ENCODE measurements at regions not wholly inside any gene's neighbourhood (a gene's known extent, or its start where the extent isn't known, plus 50 kb on each side); places are given as distances from the start of the nearest gene placed in this dataset.

GRCh38 chr17:12410717-12411116, 255.0 kb upstream of the MYOCD start:
- no peaks in the 10 kb centered on the region for H3K36me3 ChIP-seq (ENCODE audit: insufficient read depth, low read length, poor library complexity, severe bottlenecking)
- CTCF ChIA-PET, result no interaction called here
- no peaks in the 10 kb centered on the region for H3K9me3 ChIP-seq (ENCODE audit: low read depth, low read length, poor library complexity, severe bottlenecking)
- peaks cover 4% of the 10 kb centered on the region for H3K27me3 ChIP-seq (replicated peaks; ENCODE audit: insufficient read depth, low read depth, low read length, poor library complexity)
- no peak for DNase-seq (ENCODE audit: low spot score)
- H3K27ac ChIP-seq (ENCODE audit: low read depth, low read length, poor library complexity, severe bottlenecking), result no peak overlapping the region
- intact Hi-C loops (cut with micrococcal nuclease; ENCODE audit: unreplicated experiment), result no loop called here
- no peak overlapping the region for H3K4me3 ChIP-seq (ENCODE audit: low read depth, low read length, poor library complexity, severe bottlenecking)
- BruUV-seq (replicated peaks), result no TSS peak
- POLR2A ChIA-PET (ENCODE audit: low non-redundant PET), result no interaction called here
- no peak for TF ChIP-seq EZH2 (IDR thresholded peaks at IDR 0.05; ENCODE audit: borderline replicate concordance, low read depth, low read length, poor library complexity, severe bottlenecking)
- TF ChIP-seq CTCF (conservative IDR thresholded peaks at IDR 0.05; ENCODE audit: low read depth, low read length), result no peak
- H3K4me1 ChIP-seq (ENCODE audit: insufficient read depth, low read length, poor library complexity, severe bottlenecking), result no peaks in the 10 kb centered on the region

DNA sequence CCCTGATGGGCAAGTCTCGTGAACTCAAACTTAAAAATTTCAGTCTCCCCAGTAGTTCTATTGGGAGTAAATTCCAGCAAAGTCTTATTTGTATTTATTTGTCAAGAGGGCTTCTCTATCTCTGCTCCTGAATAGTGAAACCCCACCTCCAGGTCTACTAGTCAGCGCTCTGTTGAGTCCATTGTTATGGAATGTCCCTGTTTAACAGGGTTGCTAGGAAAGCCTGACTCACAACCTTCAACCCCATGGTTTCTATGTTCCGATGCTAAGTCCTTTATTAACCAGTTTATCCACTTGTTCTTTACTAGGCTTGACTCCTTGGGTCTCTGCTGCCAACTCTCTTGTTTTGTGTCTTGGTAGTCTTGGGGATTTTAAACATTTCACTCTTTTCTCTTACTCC, 250.7 kb upstream of the MYOCD start:
- no peaks in the 10 kb centered on the region for H3K9me3 ChIP-seq (ENCODE audit: low read depth, low read length, poor library complexity, severe bottlenecking)
- no peak overlapping the region for H3K4me3 ChIP-seq (ENCODE audit: low read depth, low read length, poor library complexity, severe bottlenecking)
- intact Hi-C loops (cut with micrococcal nuclease; ENCODE audit: unreplicated experiment), result no loop called here
- ChIA-PET POLR2A (ENCODE audit: low non-redundant PET) (interaction anchor here (0.9 kb wide), 1 partner anchor 132 kb away, joined by 3 read pairs; no protein-coding TSS in a partner anchor), CTCF (no interaction called here)
- DNase-seq (ENCODE audit: low spot score), result no peak
- peaks cover 4% of the 10 kb centered on the region for H3K27me3 ChIP-seq (replicated peaks; ENCODE audit: insufficient read depth, low read depth, low read length, poor library complexity)
- H3K27ac ChIP-seq (ENCODE audit: low read depth, low read length, poor library complexity, severe bottlenecking), result no peak overlapping the region
- H3K36me3 ChIP-seq (ENCODE audit: insufficient read depth, low read length, poor library complexity, severe bottlenecking), result no peaks in the 10 kb centered on the region
- no TSS peak for BruUV-seq (replicated peaks)
- TF ChIP-seq CTCF (conservative IDR thresholded peaks at IDR 0.05; ENCODE audit: low read depth, low read length), result no peak
- TF ChIP-seq EZH2 (IDR thresholded peaks at IDR 0.05; ENCODE audit: borderline replicate concordance, low read depth, low read length, poor library complexity, severe bottlenecking), result no peak
- no peaks in the 10 kb centered on the region for H3K4me1 ChIP-seq (ENCODE audit: insufficient read depth, low read length, poor library complexity, severe bottlenecking)

- CTCF ChIA-PET, result no interaction called here
- no TSS peak for BruUV-seq (replicated peaks)
- no peak for DNase-seq (ENCODE audit: low spot score)
- POLR2A ChIA-PET (ENCODE audit: low non-redundant PET), result no interaction called here
- Histone ChIP-seq H3K27me3 (replicated peaks; ENCODE audit: insufficient read depth, low read depth, low read length, poor library complexity) (no peaks in the 10 kb centered on the region), H3K4me3 (ENCODE audit: low read depth, low read length, poor library complexity, severe bottlenecking) (no peak overlapping the region), H3K36me3 (ENCODE audit: insufficient read depth, low read length, poor library complexity, severe bottlenecking) (no peaks in the 10 kb centered on the region), H3K27ac (ENCODE audit: low read depth, low read length, poor library complexity, severe bottlenecking) (no peak overlapping the region), H3K4me1 (ENCODE audit: insufficient read depth, low read length, poor library complexity, severe bottlenecking) (no peaks in the 10 kb centered on the region), H3K9me3 (ENCODE audit: low read depth, low read length, poor library complexity, severe bottlenecking) (no peaks in the 10 kb centered on the region)
- intact Hi-C loops (cut with micrococcal nuclease; ENCODE audit: unreplicated experiment), result no loop called here
- TF ChIP-seq EZH2 (IDR thresholded peaks at IDR 0.05; ENCODE audit: borderline replicate concordance, low read depth, low read length, poor library complexity, severe bottlenecking) (no peak), CTCF (conservative IDR thresholded peaks at IDR 0.05; ENCODE audit: low read depth, low read length) (no peak)
Observed at GRCh38 chr17:12421077-12421476, 244.6 kb upstream of the MYOCD start.
